ENCODE measurements at regions not wholly inside any gene's neighbourhood (a gene's known extent, or its start where the extent isn't known, plus 50 kb on each side); places are given as distances from the start of the nearest gene placed in this dataset.
"Not testable (repeated sequence)": the region's sequence is repeated elsewhere in the genome, so short reads cannot be mapped to it uniquely, and the experiment has no call there.

DNA sequence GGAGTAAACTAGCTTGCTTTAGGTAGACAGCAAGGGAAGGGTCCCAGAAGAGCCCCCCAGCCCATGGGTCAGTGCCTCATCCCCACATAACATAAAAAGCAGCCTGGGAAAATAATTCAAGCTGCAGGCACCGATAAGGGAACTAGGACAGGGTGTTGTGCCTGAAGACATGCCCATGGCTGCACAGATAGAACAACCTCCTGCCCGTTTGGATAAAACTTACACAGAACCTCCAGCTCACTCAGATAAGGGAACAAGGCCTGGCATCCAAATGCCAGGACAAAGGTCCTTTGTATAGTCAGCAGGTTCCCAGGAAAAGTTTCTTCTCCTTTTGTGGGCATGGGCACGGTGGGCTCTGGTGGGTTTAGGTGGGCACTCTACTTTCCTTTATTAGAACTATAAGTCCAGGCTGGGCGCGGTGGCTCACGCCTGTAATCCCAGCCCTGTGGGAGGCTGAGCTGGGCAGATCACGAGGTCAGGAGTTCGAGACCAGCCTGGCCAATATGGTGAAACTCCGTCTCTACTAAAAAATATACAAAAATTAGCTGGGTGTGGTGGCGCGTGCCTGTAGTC lies 149.5 kb downstream of the GLUD2 start:
- not testable (repeated sequence) for H3K36me3 ChIP-seq (ENCODE audit: control insufficient read depth in 3 of 3, insufficient read depth in 2 of 3, low read depth in 1 of 3, low read length in 3 of 3); FAIRE-seq; DNase-seq; H3K9me3 ChIP-seq (ENCODE audit: control insufficient read depth in 2 of 2, insufficient read depth in 1 of 2, low read depth in 1 of 2, low read length in 1 of 2); H3K27me3 ChIP-seq (ENCODE audit: control insufficient read depth in 3 of 3, insufficient read depth in 3 of 3, low read length in 3 of 3); H3K4me1 ChIP-seq (ENCODE audit: control insufficient read depth in 3 of 3, insufficient read depth in 2 of 3, low read depth in 1 of 3, low read length in 2 of 3); H3K4me3 ChIP-seq (ENCODE audit: low read depth in 1 of 3, low read length in 3 of 3); H3K27ac ChIP-seq (ENCODE audit: low read depth in 1 of 3, low read length in 2 of 3)
- 83 to 90% (median 85%) methylated on average over 11 of the region's 11 CpGs for WGBS, 3 donors

DNA sequence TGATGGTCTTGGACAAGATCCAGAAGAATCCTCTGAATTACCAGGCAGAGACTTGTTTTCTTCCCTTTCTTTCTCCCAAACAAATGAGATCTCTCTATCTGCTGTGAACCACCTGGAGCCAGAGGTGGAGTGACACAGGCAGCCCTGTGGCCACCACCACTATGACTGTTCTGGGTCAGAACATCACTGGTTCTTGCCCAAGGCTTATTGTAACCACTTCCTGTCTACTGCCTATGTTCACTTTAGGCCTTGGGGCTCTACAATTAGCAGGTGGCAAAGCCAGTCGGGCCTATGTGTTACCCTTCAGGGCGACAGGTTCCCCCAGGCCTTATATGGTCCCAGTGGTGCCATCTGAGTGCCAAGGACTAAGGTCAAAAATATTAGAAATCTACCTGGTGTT lies 161.2 kb downstream of the GLUD2 start:
- no peak for DNase-seq
- H3K9me3 ChIP-seq (ENCODE audit: control insufficient read depth in 2 of 2, insufficient read depth in 1 of 2, low read depth in 1 of 2, low read length in 1 of 2): no peaks in the 10 kb centered on the region
- H3K4me3 ChIP-seq (ENCODE audit: low read depth in 1 of 3, low read length in 3 of 3): no peak overlapping the region
- H3K27me3 ChIP-seq (ENCODE audit: control insufficient read depth in 3 of 3, insufficient read depth in 3 of 3, low read length in 3 of 3): no peaks in the 10 kb centered on the region
- no peaks in the 10 kb centered on the region for H3K36me3 ChIP-seq (ENCODE audit: control insufficient read depth in 3 of 3, insufficient read depth in 2 of 3, low read depth in 1 of 3, low read length in 3 of 3)
- no peaks in the 10 kb centered on the region for H3K4me1 ChIP-seq (ENCODE audit: control insufficient read depth in 3 of 3, insufficient read depth in 2 of 3, low read depth in 1 of 3, low read length in 2 of 3)
- 76 to 93% (median 90%) methylated on average over 2 of the region's 2 CpGs for WGBS, 3 donors
- no peak overlapping the region for H3K27ac ChIP-seq (ENCODE audit: low read depth in 1 of 3, low read length in 2 of 3)
- no peak for FAIRE-seq

DNA sequence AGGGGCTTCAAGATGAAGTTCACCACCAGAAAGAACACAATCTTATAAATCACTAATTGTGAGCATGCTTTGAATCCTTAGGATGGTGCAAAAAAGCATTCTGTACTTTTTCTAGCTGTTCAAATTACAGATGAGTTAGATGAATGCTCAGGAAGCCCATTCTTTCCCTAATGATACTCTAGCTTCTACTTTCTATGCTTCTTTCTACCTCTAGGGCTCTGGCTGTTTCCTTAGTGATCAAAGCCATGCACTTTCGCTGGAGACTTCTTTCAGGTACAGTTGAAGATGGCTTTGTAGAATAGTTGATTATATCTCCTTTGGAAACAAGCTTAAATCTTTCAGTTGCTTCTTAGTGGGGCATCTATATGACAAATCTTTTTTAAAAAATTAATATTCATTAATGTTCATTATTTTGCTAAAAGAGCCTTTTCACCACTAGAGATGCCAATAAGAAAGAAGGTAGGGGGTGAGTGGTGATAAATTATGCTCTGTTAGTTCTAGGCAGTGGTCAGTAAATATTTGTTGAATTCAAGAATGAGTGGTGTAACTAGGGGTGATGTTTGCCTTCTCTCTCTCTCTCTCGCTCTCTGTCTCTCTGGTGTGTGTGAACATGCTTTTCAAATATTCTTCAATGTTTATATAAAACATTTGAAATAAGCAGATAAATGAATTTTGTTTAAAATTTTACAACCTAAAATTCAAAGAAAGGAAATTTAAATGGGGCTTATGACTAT lies 169.4 kb downstream of the GLUD2 start:
- no peak overlapping the region for H3K27ac ChIP-seq (ENCODE audit: low read depth in 1 of 3, low read length in 2 of 3)
- FAIRE-seq (no peak), DNase-seq (no peak)
- H3K4me3 ChIP-seq (ENCODE audit: low read depth in 1 of 3, low read length in 3 of 3): no peak overlapping the region
- no peaks in the 10 kb centered on the region for H3K36me3 ChIP-seq (ENCODE audit: control insufficient read depth in 3 of 3, insufficient read depth in 2 of 3, low read depth in 1 of 3, low read length in 3 of 3)
- 61 to 64% (median 62%) methylated on average over 2 of the region's 2 CpGs for WGBS, 3 donors
- H3K4me1 ChIP-seq (ENCODE audit: control insufficient read depth in 3 of 3, insufficient read depth in 2 of 3, low read depth in 1 of 3, low read length in 2 of 3): no peaks in the 10 kb centered on the region
- H3K27me3 ChIP-seq (ENCODE audit: control insufficient read depth in 3 of 3, insufficient read depth in 3 of 3, low read length in 3 of 3): no peaks in the 10 kb centered on the region
- no peaks in the 10 kb centered on the region for H3K9me3 ChIP-seq (ENCODE audit: control insufficient read depth in 2 of 2, insufficient read depth in 1 of 2, low read depth in 1 of 2, low read length in 1 of 2)

DNA sequence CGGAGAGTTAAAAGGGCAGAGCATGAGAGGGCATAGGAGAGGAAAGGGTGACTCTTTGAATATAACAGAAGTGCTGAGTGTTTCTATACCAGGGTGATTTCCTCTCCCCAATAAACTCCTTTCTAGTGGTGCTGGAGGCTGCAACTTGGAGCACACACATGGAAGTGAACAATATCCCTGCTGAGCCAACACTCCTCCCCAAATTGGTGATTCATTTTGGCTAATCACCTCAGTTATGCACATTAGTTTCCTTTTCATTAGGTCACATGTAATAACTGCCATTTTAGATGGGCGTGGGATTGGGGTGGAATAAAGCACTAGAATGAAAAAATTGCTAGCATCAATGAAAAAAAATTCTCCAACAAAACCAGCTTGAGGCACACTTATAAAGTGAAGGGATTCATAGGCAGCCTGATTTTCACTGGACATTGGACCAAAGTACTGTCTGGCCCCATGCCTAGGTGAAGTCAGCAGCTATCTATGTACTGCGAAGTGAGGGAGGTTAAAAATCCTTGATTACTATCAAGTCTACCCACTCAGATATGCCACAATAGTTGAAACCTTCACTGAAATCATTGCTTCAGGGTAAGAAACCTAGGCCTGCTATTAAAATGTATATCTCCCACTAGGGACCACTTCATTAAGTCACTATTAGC lies 174.0 kb downstream of the GLUD2 start:
- FAIRE-seq: no peak

DNA sequence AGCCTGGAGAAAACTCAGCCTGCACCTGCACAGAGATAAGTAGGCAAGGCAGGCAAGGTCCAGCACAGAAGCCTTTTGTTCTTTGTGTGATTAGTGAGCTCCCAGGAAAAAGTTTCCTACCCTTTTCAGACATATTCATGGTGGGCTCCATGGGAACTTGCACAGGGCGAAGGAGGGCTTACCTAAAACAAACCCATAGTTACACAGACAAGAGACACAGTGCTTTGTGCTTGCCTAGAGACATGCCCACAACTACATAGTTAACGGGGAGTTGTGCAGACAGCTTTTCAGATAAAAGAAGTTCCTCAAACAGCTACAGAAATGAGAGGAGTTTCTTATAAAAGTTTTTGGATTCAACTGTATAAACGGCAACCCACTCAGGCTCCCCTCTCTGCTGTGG lies 180.5 kb downstream of the GLUD2 start:
- Histone ChIP-seq H3K9me3 (ENCODE audit: control insufficient read depth in 2 of 2, insufficient read depth in 1 of 2, low read depth in 1 of 2, low read length in 1 of 2) (no peaks in the 10 kb centered on the region), H3K4me3 (ENCODE audit: low read depth in 1 of 3, low read length in 3 of 3) (no peak overlapping the region), H3K4me1 (ENCODE audit: control insufficient read depth in 3 of 3, insufficient read depth in 2 of 3, low read depth in 1 of 3, low read length in 2 of 3) (no peaks in the 10 kb centered on the region), H3K36me3 (ENCODE audit: control insufficient read depth in 3 of 3, insufficient read depth in 2 of 3, low read depth in 1 of 3, low read length in 3 of 3) (no peaks in the 10 kb centered on the region), H3K27ac (ENCODE audit: low read depth in 1 of 3, low read length in 2 of 3) (no peak overlapping the region), H3K27me3 (ENCODE audit: control insufficient read depth in 3 of 3, insufficient read depth in 3 of 3, low read length in 3 of 3) (no peaks in the 10 kb centered on the region)
- DNase-seq (no peak), FAIRE-seq (no peak)
- 32 to 54% (median 47%) methylated on average over 3 of the region's 3 CpGs for WGBS, 3 donors

More for the DNA sequence above, 174.0 kb downstream of the GLUD2 start:
- H3K27ac ChIP-seq (ENCODE audit: low read depth in 1 of 3, low read length in 2 of 3): no peak overlapping the region
- no peaks in the 10 kb centered on the region for H3K27me3 ChIP-seq (ENCODE audit: control insufficient read depth in 3 of 3, insufficient read depth in 3 of 3, low read length in 3 of 3)
- DNase-seq: no peak
- no peaks in the 10 kb centered on the region for H3K9me3 ChIP-seq (ENCODE audit: control insufficient read depth in 2 of 2, insufficient read depth in 1 of 2, low read depth in 1 of 2, low read length in 1 of 2)
- H3K4me1 ChIP-seq (ENCODE audit: control insufficient read depth in 3 of 3, insufficient read depth in 2 of 3, low read depth in 1 of 3, low read length in 2 of 3): no peaks in the 10 kb centered on the region
- H3K4me3 ChIP-seq (ENCODE audit: low read depth in 1 of 3, low read length in 3 of 3): no peak overlapping the region
- 59 to 79% (median 70%) methylated on average over 3 of the region's 3 CpGs for WGBS, 3 donors
- no peaks in the 10 kb centered on the region for H3K36me3 ChIP-seq (ENCODE audit: control insufficient read depth in 3 of 3, insufficient read depth in 2 of 3, low read depth in 1 of 3, low read length in 3 of 3)

DNA sequence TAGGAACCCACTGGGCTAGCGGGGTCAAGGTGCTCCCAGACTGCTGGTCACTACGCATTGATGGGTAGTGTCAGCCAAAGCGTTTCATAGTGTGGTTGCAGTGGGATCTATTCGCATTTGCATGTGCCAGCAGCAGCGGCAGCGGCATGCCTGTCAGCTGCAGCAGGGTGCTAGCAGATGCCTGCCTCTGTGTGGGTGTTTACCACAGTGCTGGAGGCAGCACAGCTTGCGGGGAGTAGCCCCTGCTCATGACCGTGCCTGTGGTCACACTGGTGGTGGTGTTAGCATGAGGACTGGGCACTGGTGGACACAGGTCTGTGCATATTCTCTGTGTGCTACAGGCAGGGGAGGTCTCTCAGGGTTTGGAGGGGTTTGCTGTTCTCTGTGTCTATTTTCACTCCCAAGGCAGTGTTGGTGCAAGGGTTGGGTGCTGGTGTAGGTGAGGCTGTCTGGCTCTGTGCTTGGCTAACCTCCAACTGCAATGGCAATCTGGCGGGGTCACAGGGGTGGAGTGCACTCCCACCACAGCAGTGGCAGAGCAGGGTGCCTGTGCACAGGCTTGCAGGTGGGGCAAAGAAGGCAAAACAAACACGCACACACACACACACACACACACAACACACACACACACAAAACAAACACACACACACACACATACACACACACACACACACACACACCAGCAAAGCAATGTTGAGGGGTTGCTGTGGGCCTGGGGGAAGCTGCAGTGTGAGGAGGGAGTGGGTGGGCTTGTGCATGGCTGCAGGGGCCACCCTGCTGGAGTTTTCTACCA lies 184.4 kb downstream of the GLUD2 start:
- FAIRE-seq: no peak
- H3K4me3 ChIP-seq (ENCODE audit: low read depth in 1 of 3, low read length in 3 of 3): no peak overlapping the region
- H3K9me3 ChIP-seq (ENCODE audit: control insufficient read depth in 2 of 2, insufficient read depth in 1 of 2, low read depth in 1 of 2, low read length in 1 of 2): no peaks in the 10 kb centered on the region

DNA sequence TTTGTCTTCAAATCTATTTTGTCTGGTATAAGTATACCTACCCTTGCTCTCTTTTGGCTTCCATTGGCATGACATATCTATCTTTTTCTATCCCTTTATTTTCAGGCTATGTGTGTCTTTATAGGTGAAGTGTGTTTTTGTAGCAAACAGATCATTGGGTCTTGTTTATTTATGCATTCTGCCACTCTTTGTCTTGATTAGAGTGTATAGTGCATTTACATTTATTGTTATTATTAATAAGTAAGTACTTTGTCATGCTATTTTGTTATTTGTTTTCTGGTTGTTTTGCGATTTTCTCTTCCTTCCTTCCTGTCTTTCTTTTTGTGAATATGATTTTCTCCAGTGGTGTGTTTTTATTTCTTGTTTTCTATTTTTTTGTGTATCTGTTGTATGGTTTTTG lies 188.6 kb downstream of the GLUD2 start:
- Histone ChIP-seq H3K27me3 (ENCODE audit: control insufficient read depth in 3 of 3, insufficient read depth in 3 of 3, low read length in 3 of 3) (no peaks in the 10 kb centered on the region), H3K36me3 (ENCODE audit: control insufficient read depth in 3 of 3, insufficient read depth in 2 of 3, low read depth in 1 of 3, low read length in 3 of 3) (no peaks in the 10 kb centered on the region), H3K9me3 (ENCODE audit: control insufficient read depth in 2 of 2, insufficient read depth in 1 of 2, low read depth in 1 of 2, low read length in 1 of 2) (no peaks in the 10 kb centered on the region), H3K27ac (ENCODE audit: low read depth in 1 of 3, low read length in 2 of 3) (no peak overlapping the region), H3K4me3 (ENCODE audit: low read depth in 1 of 3, low read length in 3 of 3) (no peak overlapping the region), H3K4me1 (ENCODE audit: control insufficient read depth in 3 of 3, insufficient read depth in 2 of 3, low read depth in 1 of 3, low read length in 2 of 3) (no peaks in the 10 kb centered on the region)
- DNase-seq: no peak
- no peak for FAIRE-seq
- WGBS, 3 donors: 86 to 100% (median 89%) methylated on average over 1 of the region's 1 CpG

More for the DNA sequence above, 184.4 kb downstream of the GLUD2 start:
- DNase-seq: no peak
- Histone ChIP-seq H3K36me3 (ENCODE audit: control insufficient read depth in 3 of 3, insufficient read depth in 2 of 3, low read depth in 1 of 3, low read length in 3 of 3) (no peaks in the 10 kb centered on the region), H3K27me3 (ENCODE audit: control insufficient read depth in 3 of 3, insufficient read depth in 3 of 3, low read length in 3 of 3) (no peaks in the 10 kb centered on the region), H3K4me1 (ENCODE audit: control insufficient read depth in 3 of 3, insufficient read depth in 2 of 3, low read depth in 1 of 3, low read length in 2 of 3) (no peaks in the 10 kb centered on the region), H3K27ac (ENCODE audit: low read depth in 1 of 3, low read length in 2 of 3) (no peak overlapping the region)
- 74 to 81% (median 75%) methylated on average over 9 to 10 of the region's 10 CpGs for WGBS, 3 donors

DNA sequence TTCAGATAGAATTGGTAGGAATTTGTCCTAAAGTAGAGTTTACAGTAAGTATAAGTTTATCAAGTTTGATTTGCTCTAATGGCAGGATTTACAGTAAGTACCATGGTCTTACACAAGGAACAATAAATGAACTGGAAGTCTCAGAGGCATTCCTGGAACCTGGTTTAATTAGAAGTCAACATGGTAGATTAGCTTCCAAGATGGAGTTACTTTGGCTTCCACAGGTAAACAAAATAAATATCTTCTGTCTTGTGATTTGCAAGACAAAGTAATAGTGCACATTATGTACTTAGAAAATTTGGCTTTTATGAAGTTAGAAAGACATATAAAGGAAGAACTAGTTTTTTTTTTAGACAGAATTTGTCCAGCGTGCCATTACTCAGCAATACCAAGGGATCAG lies 190.7 kb downstream of the GLUD2 start:
- Histone ChIP-seq H3K27me3 (ENCODE audit: control insufficient read depth in 3 of 3, insufficient read depth in 3 of 3, low read length in 3 of 3) (no peaks in the 10 kb centered on the region), H3K36me3 (ENCODE audit: control insufficient read depth in 3 of 3, insufficient read depth in 2 of 3, low read depth in 1 of 3, low read length in 3 of 3) (no peaks in the 10 kb centered on the region), H3K27ac (ENCODE audit: low read depth in 1 of 3, low read length in 2 of 3) (no peak overlapping the region), H3K9me3 (ENCODE audit: control insufficient read depth in 2 of 2, insufficient read depth in 1 of 2, low read depth in 1 of 2, low read length in 1 of 2) (no peaks in the 10 kb centered on the region), H3K4me1 (ENCODE audit: control insufficient read depth in 3 of 3, insufficient read depth in 2 of 3, low read depth in 1 of 3, low read length in 2 of 3) (no peaks in the 10 kb centered on the region), H3K4me3 (ENCODE audit: low read depth in 1 of 3, low read length in 3 of 3) (no peak overlapping the region)
- FAIRE-seq (no peak), DNase-seq (no peak)
- 76 to 93% (median 90%) methylated on average over 1 of the region's 1 CpG for WGBS, 3 donors
